ENCODE measurements at regions not wholly inside any gene's neighbourhood (a gene's known extent, or its start where the extent isn't known, plus 50 kb on each side); places are given as distances from the start of the nearest gene placed in this dataset.

- TF ChIP-seq MEF2A (IDR thresholded peaks at IDR 0.05; ENCODE audit: borderline replicate concordance, low read depth) (no peak), USF2 (IDR thresholded peaks at IDR 0.05; ENCODE audit: borderline replicate concordance, low read depth, low read length) (no peak), TCF12 (IDR thresholded peaks at IDR 0.05) (no peak), EP300 (IDR thresholded peaks at IDR 0.05; ENCODE audit: borderline replicate concordance in 1 of 2, low read depth in 1 of 2, low read length in 1 of 2) (no peak), CHD2 (IDR thresholded peaks at IDR 0.05; ENCODE audit: low read length, partially characterized antibody) (no peak), CTCF (IDR thresholded peaks at IDR 0.05) (no peak)
Observed at GRCh38 chr4:56197387-56197786, 189.9 kb downstream of the AASDH start (continued).

- 86% methylated on average over 4 of the region's 4 CpGs for WGBS (ENCODE audit: low lambda C conversion rate)
- Histone ChIP-seq H3K4me2 (no peak overlapping the region), H3F3A (replicated peaks; ENCODE audit: insufficient read depth) (no peaks in the 10 kb centered on the region), H3K9ac (no peak overlapping the region), H3K79me2 (ENCODE audit: insufficient read depth) (no peaks in the 10 kb centered on the region), H4K20me1 (ENCODE audit: insufficient read depth) (no peaks in the 10 kb centered on the region), H3K27ac (ENCODE audit: low read depth in 2 of 2, low read length in 1 of 2) (no peak overlapping the region), H3K36me3 (replicated peaks in 1 of 2; ENCODE audit: control insufficient read depth in 1 of 2, insufficient read depth in 2 of 2, low read length in 1 of 2) (no peaks in the 10 kb centered on the region), H3K9me2 (no peaks in the 10 kb centered on the region), H2AFZ (ENCODE audit: low read depth) (no peak overlapping the region), H3K4me3 (ENCODE audit: low read depth in 2 of 2, low read length in 1 of 2) (no peak overlapping the region), H3K9me3 (no peaks in the 10 kb centered on the region), H3K4me1 (ENCODE audit: control insufficient read depth in 1 of 2, insufficient read depth in 2 of 2, low read depth in 1 of 2, low read length in 1 of 2) (no peaks in the 10 kb centered on the region; a peak in 1 of 4 replicates), H3K27me3 (ENCODE audit: insufficient read depth) (no peaks in the 10 kb centered on the region)
- no peak for TF ChIP-seq IRF3 (IDR thresholded peaks at IDR 0.05; ENCODE audit: low read depth, low read length)
- no peak for TF ChIP-seq REST (IDR thresholded peaks at IDR 0.05; ENCODE audit: low read depth, low read length)
- TF ChIP-seq MEF2A (IDR thresholded peaks at IDR 0.05; ENCODE audit: borderline replicate concordance, low read depth) = no peak
- TF ChIP-seq RCOR1 (IDR thresholded peaks at IDR 0.05; ENCODE audit: low read length) = no peak
- TF ChIP-seq FOSL2 (IDR thresholded peaks at IDR 0.05; ENCODE audit: borderline replicate concordance, low read depth) = no peak
- TF ChIP-seq TEAD4 (IDR thresholded peaks at IDR 0.05; ENCODE audit: borderline replicate concordance, insufficient read depth) = no peak
- no peak for TF ChIP-seq SMC3 (IDR thresholded peaks at IDR 0.05; ENCODE audit: low read depth, low read length)
- TF ChIP-seq NRF1 (IDR thresholded peaks at IDR 0.05; ENCODE audit: low read depth, low read length) = no peak
- no peak for TF ChIP-seq CHD2 (IDR thresholded peaks at IDR 0.05; ENCODE audit: low read length, partially characterized antibody)
- TF ChIP-seq RAD21 (IDR thresholded peaks at IDR 0.05; ENCODE audit: low read length) = no peak
- ChIA-PET POLR2A (no interaction called here), CTCF (interaction anchor here (1.1 kb wide), 1 partner anchor 9 kb away, joined by 3 read pairs; no protein-coding TSS in a partner anchor)
- no peak for DNase-seq
Observed at GRCh38 chr4:56195025-56195424, 192.3 kb downstream of the AASDH start.
